ENCODE measurements at regions not wholly inside any gene's neighbourhood (a gene's known extent, or its start where the extent isn't known, plus 50 kb on each side); places are given as distances from the start of the nearest gene placed in this dataset.
"Not testable (repeated sequence)": the region's sequence is repeated elsewhere in the genome, so short reads cannot be mapped to it uniquely, and the experiment has no call there.

DNA sequence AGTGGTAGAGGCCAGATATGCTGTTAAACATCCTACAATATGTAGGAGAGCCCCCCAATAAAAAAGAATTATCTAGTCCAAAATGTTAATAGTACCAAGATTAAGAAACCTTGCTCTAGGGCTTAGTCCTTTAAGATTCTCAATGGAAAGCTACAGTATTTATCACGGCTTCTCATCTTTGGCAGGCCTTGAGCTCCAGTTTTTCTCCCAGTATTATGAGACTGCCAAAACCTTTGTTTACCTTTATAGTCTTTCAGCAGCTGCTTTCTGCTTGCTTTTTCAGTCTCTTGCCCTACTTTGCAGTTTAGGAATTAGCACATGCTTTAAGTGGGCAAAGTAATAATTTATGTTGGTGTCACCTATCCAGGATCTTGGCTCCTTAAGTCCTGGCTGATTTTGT, 59.7 kb downstream of the NHLRC1 start:
- DNase-seq (ENCODE audit: low read depth, low spot score) = no peak

DNA sequence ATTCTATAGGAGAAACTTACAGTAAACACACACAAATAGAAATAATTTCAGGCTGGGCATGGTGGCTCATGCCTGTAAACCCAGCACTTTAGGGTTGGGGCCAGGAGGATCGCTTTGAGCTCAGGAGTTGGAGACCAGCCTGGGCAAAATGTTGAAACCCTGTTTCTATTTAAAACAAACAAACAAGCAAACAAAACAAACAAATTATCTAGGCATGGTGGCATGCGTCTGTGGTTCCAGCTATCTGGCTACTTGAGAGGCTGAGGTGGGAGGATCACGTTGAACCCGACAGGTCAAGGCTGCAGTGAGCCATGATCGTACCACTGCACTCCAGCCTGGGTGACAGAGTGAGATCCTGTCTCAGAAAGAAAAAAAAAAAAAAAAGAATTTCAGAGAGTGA, 64.0 kb downstream of the NHLRC1 start:
- DNase-seq (ENCODE audit: low read depth, low spot score) = no peak

DNA sequence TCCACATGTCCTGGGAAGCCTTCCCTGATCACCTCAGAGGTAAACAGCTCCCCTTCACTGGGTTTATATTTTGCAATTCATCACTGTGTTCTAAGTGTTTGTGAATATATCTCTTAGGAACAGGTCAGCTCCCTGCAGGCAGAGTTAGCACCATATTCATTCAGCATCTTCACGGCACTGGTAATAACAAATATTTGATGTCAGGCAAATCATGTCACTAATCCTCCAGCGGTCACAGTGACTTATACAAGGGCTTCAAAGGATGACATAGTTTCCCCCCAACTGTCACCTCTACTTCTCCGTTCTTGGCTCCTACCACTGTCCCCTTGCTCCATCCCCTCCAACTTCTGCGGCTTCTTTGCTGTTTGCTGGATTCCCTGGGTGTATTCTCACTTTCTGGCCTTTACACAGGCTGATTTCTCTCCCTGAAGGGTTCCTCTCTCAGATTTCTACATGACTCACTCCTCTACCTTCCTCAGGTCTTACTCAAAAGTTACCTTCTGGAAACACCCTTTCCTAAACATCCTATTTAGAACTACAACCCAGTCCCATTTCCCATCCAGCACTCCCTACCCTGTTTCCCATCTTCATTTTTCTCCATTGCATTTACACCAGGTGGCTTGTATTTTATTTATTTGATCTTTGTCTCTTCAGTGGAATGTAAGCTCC, 66.6 kb downstream of the NHLRC1 start:
- no peak for DNase-seq (ENCODE audit: low read depth, low spot score)

DNA sequence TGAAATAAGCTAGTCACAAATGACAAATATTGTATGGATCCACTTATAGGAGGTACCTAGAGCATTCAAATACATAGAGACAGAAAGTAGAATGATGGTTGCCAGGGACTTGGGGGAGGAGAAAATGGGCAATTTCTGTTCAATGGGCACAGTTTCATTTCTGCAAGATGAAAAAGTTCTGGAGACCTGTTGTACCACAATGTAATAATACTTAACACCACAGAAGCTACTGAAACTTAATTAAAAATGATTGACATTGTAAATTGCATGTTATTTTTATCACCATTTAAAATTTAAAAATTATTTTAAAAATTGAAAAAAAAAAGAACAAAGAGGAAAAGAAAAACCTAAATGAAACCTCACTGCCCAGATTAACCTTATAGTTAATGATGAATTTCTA, 67.4 kb downstream of the NHLRC1 start:
- DNase-seq (ENCODE audit: low read depth, low spot score) = no peak

DNA sequence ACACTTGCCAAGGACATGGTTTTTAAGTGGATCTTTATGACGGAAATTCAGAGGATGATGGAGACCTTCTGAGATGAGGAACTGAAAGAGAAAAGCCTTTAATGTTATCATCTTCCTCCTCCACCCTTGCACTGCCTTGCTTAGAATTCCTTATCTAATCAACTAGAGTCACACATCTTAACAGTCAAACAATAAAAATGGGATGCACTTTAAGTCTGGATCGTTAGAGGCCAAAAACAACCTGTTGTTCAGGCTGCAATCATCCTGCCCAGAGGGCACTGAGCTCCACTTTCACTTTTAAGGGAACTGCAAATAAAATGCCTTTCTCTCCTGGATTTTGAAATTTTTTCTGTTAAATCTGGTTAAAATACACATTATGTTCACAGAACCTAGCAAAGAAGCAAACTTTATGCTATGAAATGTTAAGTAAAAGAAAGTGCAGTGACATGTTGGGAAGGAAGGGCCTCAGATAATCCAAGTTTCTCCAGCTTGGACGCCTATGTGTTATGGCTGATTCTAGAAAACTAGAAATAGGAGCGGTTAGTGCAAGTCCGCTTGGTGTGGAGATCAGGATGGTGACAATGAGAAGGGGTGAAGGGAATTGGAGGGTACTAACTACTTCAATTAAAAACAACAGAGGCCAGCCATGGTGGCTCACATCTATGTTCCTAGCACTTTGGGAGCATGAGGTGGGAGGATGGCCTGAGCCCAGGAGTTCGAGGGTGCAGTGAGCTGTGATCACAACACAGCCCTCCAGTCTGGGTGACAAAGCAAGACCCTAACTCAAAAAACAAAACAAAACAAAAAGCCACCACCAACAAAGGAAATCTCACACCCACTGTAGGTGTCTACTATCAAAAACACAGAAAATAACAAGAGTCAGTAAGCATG, 66.4 kb upstream of the KIF13A start:
- no peak for DNase-seq (ENCODE audit: low read depth, low spot score)

DNA sequence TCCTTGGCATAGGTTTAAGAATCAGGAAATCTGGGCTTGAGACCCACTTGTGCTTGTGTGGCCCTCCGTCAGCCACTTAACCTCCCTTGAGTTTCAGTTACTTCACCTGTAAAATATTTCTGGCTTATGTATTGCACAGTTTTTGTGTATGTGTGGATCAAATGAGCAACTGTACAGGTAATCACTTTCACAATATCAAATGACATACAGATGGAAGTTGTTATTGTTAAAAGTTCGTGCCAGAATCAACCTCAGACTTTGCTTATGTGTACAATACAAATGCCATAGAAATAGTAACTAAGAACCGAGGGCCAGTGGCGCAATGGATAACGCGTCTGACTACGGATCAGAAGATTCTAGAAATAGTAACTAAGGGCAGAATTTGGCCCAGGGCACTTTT, 65.6 kb upstream of the KIF13A start:
- no peak for DNase-seq (ENCODE audit: low read depth, low spot score)

DNA sequence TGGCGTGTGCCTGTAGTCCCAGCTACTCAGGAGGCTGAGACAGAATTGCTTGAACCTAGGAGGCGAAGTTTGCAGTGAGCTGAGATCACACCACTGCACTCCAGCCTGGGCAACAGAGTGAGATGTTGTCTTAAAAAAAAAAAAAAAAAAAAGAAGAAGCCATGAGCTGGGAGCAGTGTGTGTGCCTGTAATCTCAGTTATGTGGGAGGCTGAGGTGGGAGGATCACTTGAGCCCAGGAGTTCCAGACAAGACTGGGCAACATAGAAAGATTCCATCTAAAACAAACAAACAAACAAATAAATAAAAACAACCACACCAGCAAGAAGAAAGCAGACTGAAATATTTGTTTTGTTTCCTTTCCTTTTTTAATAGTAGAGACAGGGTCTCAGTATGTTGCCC, 62.2 kb upstream of the KIF13A start:
- DNase-seq (ENCODE audit: low read depth, low spot score) = no peak

DNA sequence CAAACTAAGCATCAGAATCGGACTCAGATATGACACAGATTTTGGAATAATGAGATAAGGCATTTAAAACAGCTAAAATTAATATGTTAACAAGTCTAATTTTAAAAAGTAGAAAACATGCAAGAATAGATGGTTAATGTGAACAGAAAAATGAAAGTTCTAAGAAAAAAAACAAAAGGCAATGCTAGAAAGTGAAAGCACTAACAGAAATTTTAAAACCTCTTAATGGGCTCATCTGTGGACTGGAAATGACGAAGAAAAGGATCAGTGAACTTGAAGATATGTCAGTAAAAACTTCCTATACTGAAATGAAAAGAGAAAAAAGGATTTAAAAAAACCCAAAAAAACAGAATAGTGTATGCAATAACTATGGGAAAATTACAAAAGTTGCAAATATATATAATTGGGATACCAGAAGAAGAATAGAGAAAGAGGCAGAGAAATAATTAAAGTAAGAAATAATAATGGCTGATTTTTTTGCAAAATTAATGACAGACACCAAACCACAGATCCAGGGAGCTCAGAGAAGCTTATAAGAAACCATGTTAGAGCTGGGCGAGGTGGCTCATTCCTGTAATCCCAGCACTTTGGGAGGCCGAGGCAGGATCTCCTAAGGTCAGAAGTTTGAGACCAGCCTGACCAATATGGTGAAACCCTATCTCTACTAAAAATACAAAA, 61.7 kb upstream of the KIF13A start:
- DNase-seq (ENCODE audit: low read depth, low spot score) = no peak

DNA sequence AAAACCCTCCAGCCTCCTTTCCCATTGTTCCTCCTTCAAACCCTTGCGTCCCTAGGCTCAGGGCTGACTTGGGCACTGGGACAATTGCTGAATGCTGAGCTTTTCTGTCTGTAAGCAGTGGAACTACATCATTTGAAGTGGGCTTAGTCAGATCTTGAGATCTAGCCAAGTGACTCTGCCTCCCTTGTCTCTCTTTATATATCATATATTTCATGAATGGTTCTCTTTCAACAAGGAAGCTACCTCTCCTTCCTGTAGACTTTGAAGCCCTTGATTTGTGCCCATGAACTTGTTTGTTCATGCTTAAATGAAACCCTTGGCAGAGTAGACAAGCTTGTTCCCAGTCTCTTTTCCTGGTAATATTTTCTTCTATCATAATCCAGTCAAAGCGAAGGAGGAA, 60.0 kb upstream of the KIF13A start:
- DNase-seq (ENCODE audit: low read depth, low spot score) = peak; percentile 64

DNA sequence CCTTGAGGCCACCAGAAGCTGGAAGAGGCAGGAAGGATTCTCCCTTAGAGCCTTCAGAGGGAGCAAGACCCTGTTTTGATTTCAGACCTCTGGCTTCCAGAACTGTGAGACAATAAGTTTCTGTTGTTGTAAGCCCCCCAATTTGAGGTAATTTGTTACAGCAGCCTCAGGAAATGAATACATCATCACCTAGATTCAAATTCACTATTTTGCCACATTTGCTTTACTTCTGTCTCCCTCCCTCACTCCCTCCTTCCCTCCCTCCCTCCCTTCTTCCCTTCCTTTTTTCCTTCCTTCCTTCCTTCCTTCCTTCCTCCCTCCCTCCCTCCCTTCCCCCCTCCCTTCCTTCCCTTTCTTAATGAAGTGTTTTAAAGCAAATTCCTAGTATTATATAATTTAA, 58.1 kb upstream of the KIF13A start:
- no peak for DNase-seq (ENCODE audit: low read depth, low spot score)

DNA sequence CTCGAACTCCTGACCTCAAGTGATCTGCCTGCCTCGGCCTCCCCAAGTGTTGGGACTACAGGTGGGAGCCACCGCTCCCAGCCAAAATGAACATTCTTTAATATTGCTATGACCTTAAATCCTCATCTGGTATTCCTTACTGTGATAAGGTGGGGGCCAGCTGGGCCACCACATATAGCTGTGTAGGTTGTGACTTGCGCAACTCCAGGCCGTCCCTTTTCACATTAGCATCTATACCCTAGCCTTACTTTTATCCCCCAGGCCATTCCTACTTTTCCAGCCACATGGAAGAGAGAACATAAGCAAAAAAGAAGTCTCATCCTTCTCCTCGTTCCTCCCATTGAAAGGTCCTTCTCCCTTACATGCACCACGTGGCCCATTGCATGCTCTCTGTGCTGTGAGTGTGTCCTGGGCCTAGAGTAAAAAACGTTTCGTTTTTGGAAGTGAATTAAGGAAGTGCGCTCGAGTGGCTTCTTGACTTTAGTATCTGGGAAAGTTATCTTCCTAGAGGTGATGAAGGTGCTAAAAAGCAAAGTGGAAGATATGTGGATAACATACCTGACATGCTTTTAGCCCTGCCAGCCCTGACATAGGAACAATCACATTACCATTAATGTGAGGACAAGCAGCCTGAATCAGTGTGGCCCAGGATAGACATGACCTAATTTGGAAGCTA, 56.8 kb upstream of the KIF13A start:
- DNase-seq (ENCODE audit: low read depth, low spot score) = peak; percentile 14

DNA sequence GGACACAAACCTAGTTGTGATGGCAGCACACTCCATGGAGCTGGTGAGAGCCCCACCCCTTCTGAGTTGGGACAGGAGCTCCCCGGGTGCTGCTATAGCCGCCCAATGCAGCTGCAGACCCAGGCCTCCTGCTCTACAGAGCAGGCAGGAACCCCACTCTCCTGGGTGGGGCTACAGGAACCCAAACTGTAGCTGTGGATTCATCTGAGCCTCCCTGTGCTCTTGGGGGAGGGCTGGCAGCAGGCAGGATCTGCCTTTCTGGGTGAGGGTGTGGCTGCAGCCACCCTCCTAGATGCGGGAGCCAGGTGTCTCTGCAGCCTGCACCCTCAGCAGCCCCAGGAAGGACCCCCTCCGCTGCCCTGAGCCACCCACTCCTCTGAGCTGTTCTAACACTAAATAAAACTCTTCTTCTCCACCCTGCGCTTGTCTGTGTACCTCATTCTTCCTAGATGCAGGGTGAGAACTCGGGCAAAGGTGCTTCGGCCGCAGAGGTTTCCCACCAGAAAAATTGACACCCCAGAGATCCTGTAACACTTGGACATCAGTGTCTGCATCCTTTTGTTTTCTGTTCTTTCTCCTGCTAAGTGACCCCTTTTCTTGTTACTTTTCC, 55.2 kb upstream of the KIF13A start:
- DNase-seq (ENCODE audit: low read depth, low spot score) = peak; percentile 12

DNA sequence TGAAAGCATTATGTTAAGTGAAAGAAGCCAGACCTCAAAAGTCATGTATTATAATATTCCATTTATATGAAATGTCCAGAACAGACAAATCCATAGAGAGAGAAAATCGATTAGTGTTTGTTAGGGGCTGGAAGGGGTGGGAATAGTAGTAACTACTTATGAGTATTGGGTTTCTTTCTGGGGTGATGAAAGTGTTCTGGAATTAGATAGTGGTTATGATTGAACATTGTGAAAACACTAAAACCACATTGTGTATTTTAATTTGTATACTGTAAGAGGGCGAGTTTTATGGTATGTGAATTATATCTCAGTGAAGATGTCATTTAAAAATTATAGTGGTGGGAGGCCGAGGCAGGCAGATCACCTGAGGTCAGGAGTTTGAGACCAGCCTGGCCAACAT, 52.0 kb upstream of the KIF13A start:
- no peak for DNase-seq (ENCODE audit: low read depth, low spot score)

DNA sequence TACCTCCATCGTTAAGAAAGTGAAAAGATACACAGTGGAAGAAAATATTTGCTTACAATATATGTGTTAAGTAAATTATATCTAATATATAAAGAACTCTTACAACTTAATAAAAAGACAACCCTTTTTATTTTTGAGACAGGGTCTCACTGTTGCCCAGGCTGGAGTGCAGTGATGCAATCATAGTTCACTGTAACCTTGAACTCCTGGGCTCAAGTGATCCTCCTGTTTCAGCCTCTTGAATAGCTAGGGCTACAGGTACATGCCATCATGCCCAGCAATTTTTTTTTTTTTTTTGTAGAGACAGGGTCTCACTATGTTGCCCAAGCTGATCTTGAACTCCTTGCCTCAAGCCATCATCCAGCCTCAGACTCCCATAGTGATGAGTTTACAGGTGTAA, 50.8 kb upstream of the KIF13A start:
- DNase-seq (ENCODE audit: low read depth, low spot score) = not testable (repeated sequence)

Measured in astrocyte of the hippocampus (primary cell).